Natural killer cell (primary cell): ENCODE measurements at regions not wholly inside any gene's neighbourhood (a gene's known extent, or its start where the extent isn't known, plus 50 kb on each side); places are given as distances from the start of the nearest gene placed in this dataset.

Experiments
- ATAC-seq, 3 donors: fragments of 150-1000 bp in 2 of 3; fragments of 200-7000 bp in 1 of 3; cut with Tn5 transposase; 1 replicate in 1 of 3; 2 replicates in 2 of 3; pipeline ENCODE4 v1.10.0; 2021; ENCODE audit warnings: mild to moderate bottlenecking in 2 of 3, moderate library complexity in 2 of 3
- DNase-seq, 2 donors: peaks; one replicate each; pipeline versions ENCODE4 v3.0.0 to v3.0.0-alpha.2; 2013 to 2021; ENCODE audit warnings: mixed read lengths in 1 of 2
- H3K27ac ChIP-seq: one replicate; pipeline ENCODE4 v1.5.1; 2013; ENCODE audit warnings: mild to moderate bottlenecking, low read length
- H3K27me3 ChIP-seq: one replicate; pipeline ENCODE4 v1.6.1; 2013; ENCODE audit warnings: low read length; ENCODE audit not compliant: control insufficient read depth, insufficient read depth
- H3K36me3 ChIP-seq: one replicate; pipeline ENCODE4 v1.6.1; 2013; ENCODE audit warnings: low read length; ENCODE audit not compliant: control insufficient read depth, insufficient read depth
- H3K4me1 ChIP-seq: one replicate; pipeline ENCODE4 v1.6.1; 2013; ENCODE audit warnings: low read length; ENCODE audit not compliant: control insufficient read depth, insufficient read depth
- H3K4me3 ChIP-seq: one replicate; pipeline ENCODE4 v1.5.1; 2013; ENCODE audit warnings: low read length
- H3K9me3 ChIP-seq: one replicate; pipeline ENCODE4 v1.6.1; 2013; ENCODE audit warnings: low read length; ENCODE audit not compliant: control insufficient read depth, insufficient read depth
- H3K27ac Mint-ChIP-seq, 2 donors: one replicate each; pipeline ENCODE4 v1.8.0; 2022; ENCODE audit warnings: mild to moderate bottlenecking in 2 of 2, mixed read lengths in 2 of 2, moderate library complexity in 1 of 2
- H3K27me3 Mint-ChIP-seq, 2 donors: one replicate each; pipeline ENCODE4 v1.8.0; 2022; ENCODE audit warnings: low read depth in 2 of 2, mixed read lengths in 2 of 2
- H3K36me3 Mint-ChIP-seq: one replicate; pipeline ENCODE4 v1.8.0; 2022; ENCODE audit warnings: mixed read lengths
- H3K4me1 Mint-ChIP-seq, 2 donors: one replicate each; pipeline ENCODE4 v1.8.0; 2022; ENCODE audit warnings: mixed read lengths in 2 of 2
- H3K4me3 Mint-ChIP-seq: one replicate; pipeline ENCODE4 v1.8.0; 2022; ENCODE audit warnings: mild to moderate bottlenecking, moderate library complexity, mixed read lengths
- H3K9me3 Mint-ChIP-seq, 2 donors: one replicate each; pipeline ENCODE4 v1.8.0; 2022; ENCODE audit warnings: mixed read lengths in 2 of 2
- WGBS: methylation state at CpG from one replicate; pipeline ENCODE4 v1.1.7; 2013; ENCODE audit warnings: missing lambda C conversion rate; ENCODE audit not compliant: insufficient coverage; 5-methylcytosine and 5-hydroxymethylcytosine counted together
- intact Hi-C: fragments of 100-400 bp; cut with micrococcal nuclease; formaldehyde crosslinking; loops from one replicate; pipeline ENCODE4 v1.14.2; 2022
- TF ChIP-seq, protein P1 (sequence below): fragments of 200-600 bp; IDR thresholded peaks from one replicate; pipeline ENCODE4 v1.8.0; 2022; ENCODE audit warnings: antibody characterized with exemption

DNA sequence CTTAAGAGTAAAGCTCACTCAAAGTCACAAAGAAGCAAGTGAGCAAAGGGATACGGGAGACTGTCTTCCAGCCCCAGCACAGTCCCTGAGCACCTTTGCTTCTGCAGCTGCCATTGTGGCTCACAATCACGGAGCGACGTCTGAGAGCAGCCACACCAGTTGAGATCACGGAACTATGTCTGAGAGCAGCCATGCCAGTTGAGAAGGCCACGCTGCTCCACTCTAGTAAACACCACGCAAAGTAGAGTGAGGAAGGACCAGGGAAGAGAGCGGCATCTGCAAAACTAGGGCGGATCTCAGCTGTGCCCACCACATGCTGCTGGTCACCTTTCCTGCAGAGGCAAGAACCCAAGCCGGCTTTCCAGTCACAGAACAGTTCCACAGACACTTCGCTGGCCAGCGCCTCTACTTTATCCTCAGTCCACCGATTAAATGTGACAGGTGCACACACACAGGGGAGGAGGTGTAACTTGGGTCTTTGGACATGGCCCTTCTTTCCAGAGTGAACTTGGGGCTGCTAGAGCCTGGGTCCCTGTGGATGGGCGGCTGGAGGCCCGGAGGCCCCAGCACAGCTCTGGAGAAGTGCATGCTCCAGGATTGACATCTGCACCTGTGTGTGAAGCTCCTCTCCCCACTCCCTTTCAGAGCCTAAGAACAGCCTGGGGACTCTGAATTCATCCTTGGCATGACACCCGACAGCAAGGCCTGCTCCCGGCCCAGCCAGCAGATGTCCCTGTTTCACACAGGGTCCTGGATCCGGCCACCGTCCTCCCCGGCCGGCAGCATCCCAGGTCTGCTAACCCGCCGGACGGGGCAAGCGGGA lies 324.9 kb upstream of the IRX4 start:
- Histone ChIP-seq H3K4me1 (no peaks in the 10 kb centered on the region), H3K27ac (no peak overlapping the region), H3K4me3 (no peak overlapping the region), H3K36me3 (no peaks in the 10 kb centered on the region), H3K9me3 (no peaks in the 10 kb centered on the region), H3K27me3 (no peaks in the 10 kb centered on the region)
- H3K27me3 Mint-ChIP-seq = peaks cover 0 to 3% of the 10 kb centered on the region in 2 donors
- TF ChIP-seq, protein P1, sequence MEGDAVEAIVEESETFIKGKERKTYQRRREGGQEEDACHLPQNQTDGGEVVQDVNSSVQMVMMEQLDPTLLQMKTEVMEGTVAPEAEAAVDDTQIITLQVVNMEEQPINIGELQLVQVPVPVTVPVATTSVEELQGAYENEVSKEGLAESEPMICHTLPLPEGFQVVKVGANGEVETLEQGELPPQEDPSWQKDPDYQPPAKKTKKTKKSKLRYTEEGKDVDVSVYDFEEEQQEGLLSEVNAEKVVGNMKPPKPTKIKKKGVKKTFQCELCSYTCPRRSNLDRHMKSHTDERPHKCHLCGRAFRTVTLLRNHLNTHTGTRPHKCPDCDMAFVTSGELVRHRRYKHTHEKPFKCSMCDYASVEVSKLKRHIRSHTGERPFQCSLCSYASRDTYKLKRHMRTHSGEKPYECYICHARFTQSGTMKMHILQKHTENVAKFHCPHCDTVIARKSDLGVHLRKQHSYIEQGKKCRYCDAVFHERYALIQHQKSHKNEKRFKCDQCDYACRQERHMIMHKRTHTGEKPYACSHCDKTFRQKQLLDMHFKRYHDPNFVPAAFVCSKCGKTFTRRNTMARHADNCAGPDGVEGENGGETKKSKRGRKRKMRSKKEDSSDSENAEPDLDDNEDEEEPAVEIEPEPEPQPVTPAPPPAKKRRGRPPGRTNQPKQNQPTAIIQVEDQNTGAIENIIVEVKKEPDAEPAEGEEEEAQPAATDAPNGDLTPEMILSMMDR = no peak
- ATAC-seq (no peak), DNase-seq (no peak)
- H3K27ac Mint-ChIP-seq = no peak overlapping the region
- WGBS = 58% methylated on average over 25 of the region's 25 CpGs
- no peaks in the 10 kb centered on the region for H3K9me3 Mint-ChIP-seq
- intact Hi-C loops = no loop called here
- H3K36me3 Mint-ChIP-seq = no peaks in the 10 kb centered on the region
- no peak overlapping the region for H3K4me3 Mint-ChIP-seq
- H3K4me1 Mint-ChIP-seq = no peaks in the 10 kb centered on the region

DNA sequence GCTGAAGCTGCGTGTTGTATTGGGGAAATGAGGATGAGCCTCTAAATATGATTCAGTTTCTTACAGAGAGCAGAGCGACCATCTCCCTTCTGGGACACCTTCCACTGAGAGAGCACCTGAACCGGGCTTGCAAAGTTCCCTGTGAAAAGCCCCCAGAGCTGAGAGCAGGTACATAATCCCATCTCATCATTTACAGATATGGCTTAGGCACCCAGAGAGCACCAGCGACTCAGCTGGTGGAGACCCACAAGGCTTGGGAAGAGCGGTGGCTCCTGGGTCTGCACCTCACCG lies 324.3 kb upstream of the IRX4 start:
- WGBS = 94% methylated on average over 6 of the region's 6 CpGs
- Mint-ChIP-seq H3K27ac (no peak overlapping the region), H3K9me3 (no peaks in the 10 kb centered on the region), H3K4me3 (no peak overlapping the region), H3K4me1 (no peaks in the 10 kb centered on the region), H3K27me3 (peaks cover 0 to 3% of the 10 kb centered on the region in 2 donors), H3K36me3 (no peaks in the 10 kb centered on the region)
- Histone ChIP-seq H3K27ac (no peak overlapping the region), H3K36me3 (no peaks in the 10 kb centered on the region), H3K27me3 (no peaks in the 10 kb centered on the region), H3K4me3 (no peak overlapping the region), H3K9me3 (no peaks in the 10 kb centered on the region), H3K4me1 (no peaks in the 10 kb centered on the region)
- intact Hi-C loops = no loop called here
- ATAC-seq (no peak), DNase-seq (no peak)
- TF ChIP-seq, protein P1 = no peak

DNA sequence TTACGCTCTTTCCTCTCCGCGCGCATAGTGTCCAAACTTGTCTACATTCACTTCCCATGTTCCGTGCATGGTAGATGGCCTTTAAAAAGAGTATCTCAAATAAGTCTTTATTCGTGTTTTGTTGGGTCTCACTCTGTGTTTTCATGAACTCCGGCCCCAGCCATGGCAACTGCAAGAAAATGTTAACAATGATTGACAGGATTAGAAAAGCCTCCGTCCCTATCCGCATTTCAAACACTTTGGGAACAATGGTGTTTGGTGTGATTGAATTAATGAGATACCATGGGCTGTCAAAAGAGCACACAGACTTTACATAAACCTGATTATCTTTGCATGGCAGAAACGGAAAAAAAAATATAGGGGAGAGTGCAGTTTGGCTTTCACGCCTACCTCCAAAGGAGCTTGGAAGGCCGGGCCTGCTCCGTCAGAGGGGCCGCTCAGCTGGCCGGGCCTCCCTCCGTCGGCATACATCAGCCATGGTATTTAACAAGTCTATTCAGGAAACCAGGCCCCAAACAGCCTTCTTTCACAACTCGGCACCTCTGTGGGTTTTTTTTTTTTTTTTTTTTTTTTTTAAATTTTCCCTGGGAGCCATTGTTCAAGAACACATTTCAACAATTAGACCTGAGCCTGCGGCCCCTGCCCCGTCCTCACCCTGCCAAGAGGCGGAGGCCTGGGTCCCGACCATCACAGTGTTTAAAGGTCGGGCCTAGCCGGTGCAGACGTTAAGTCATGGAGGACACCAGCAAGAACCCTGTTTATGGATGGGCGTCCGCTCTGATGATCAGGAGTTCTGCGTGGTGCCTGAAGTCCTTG lies 323.8 kb upstream of the IRX4 start:
- intact Hi-C loops = no loop called here
- Histone ChIP-seq H3K9me3 (no peaks in the 10 kb centered on the region), H3K4me3 (no peak overlapping the region), H3K4me1 (no peaks in the 10 kb centered on the region), H3K27ac (no peak overlapping the region), H3K36me3 (no peaks in the 10 kb centered on the region), H3K27me3 (no peaks in the 10 kb centered on the region)
- TF ChIP-seq, protein P1 = no peak
- DNase-seq = no peak
- ATAC-seq = peak in 1 of 3 donors; percentile 34
- Mint-ChIP-seq H3K27me3 (peaks cover 0 to 3% of the 10 kb centered on the region in 2 donors), H3K36me3 (no peaks in the 10 kb centered on the region), H3K4me3 (no peak overlapping the region), H3K4me1 (no peaks in the 10 kb centered on the region), H3K27ac (no peak overlapping the region), H3K9me3 (no peaks in the 10 kb centered on the region)
- WGBS = 81% methylated on average over 27 of the region's 28 CpGs
